Endodermal cell (in vitro differentiated cells): ENCODE measurements at regions not wholly inside any gene's neighbourhood (a gene's known extent, or its start where the extent isn't known, plus 50 kb on each side); places are given as distances from the start of the nearest gene placed in this dataset.

Source experiments
- DNase-seq: peaks from one replicate; pipeline ENCODE4 v3.0.0-alpha.2; 2017
- H3K27ac ChIP-seq: 2 replicates; pipeline ENCODE4 v1.5.1; 2013; ENCODE audit warnings: mild to moderate bottlenecking, low read depth, low read length, moderate library complexity
- H3K27me3 ChIP-seq: 2 replicates; pipeline ENCODE4 v1.6.1; 2013; ENCODE audit warnings: mild to moderate bottlenecking, low read length, moderate library complexity; ENCODE audit not compliant: insufficient read depth, control insufficient read depth, poor library complexity, severe bottlenecking
- H3K36me3 ChIP-seq: 2 replicates; pipeline ENCODE4 v1.7.0; 2013; ENCODE audit warnings: mild to moderate bottlenecking, low read length, moderate library complexity; ENCODE audit not compliant: control insufficient read depth, insufficient read depth
- H3K4me1 ChIP-seq: one replicate; pipeline ENCODE4 v1.7.0; 2013; ENCODE audit warnings: low read length; ENCODE audit not compliant: control insufficient read depth, insufficient read depth
- H3K4me3 ChIP-seq: 2 replicates; pipeline ENCODE4 v1.5.1; 2013; ENCODE audit warnings: mild to moderate bottlenecking, low read length, moderate library complexity
- H3K9ac ChIP-seq: 2 replicates; pipeline ENCODE4 v1.6.1; 2013; ENCODE audit warnings: mild to moderate bottlenecking, low read length, moderate library complexity; ENCODE audit not compliant: poor library complexity, severe bottlenecking; ENCODE audit errors: extremely low read depth
- H3K9me3 ChIP-seq: 2 replicates; pipeline ENCODE4 v1.6.1; 2013; ENCODE audit warnings: mild to moderate bottlenecking, low read length, moderate library complexity; ENCODE audit not compliant: control insufficient read depth
- H3K27ac Mint-ChIP-seq: 2 replicates; pipeline ENCODE4 v1.8.0; 2020; ENCODE audit warnings: mixed read lengths
- H3K27me3 Mint-ChIP-seq: 2 replicates; pipeline ENCODE4 v1.8.0; 2021; ENCODE audit warnings: mild to moderate bottlenecking, mixed read lengths; ENCODE audit not compliant: insufficient read depth
- H3K36me3 Mint-ChIP-seq: 2 replicates; pipeline ENCODE4 v1.8.0; 2020; ENCODE audit warnings: low read depth, mixed read lengths
- H3K4me1 Mint-ChIP-seq: 2 replicates; pipeline ENCODE4 v1.8.0; 2020; ENCODE audit warnings: mixed read lengths
- H3K4me3 Mint-ChIP-seq: 2 replicates; pipeline ENCODE4 v1.8.0; 2020; ENCODE audit warnings: mild to moderate bottlenecking, moderate library complexity, mixed read lengths
- H3K9me3 Mint-ChIP-seq: 2 replicates; pipeline ENCODE4 v1.8.0; 2020; ENCODE audit warnings: mild to moderate bottlenecking, mixed read lengths
- WGBS, 2 experiments: methylation state at CpG; one replicate each; pipeline versions ENCODE4 v1.1.5 to v1.1.7; 2013; ENCODE audit warnings: missing lambda C conversion rate in 2 of 2, mixed read lengths in 1 of 2; ENCODE audit not compliant: insufficient coverage in 1 of 2, insufficient read length in 1 of 2; 5-methylcytosine and 5-hydroxymethylcytosine counted together
- TF ChIP-seq, protein P1 (sequence below): fragments of 200-600 bp; sonication (generic); conservative IDR thresholded peaks from 2 replicates; pipeline ENCODE4 v1.5.0; 2021; ENCODE audit warnings: antibody characterized with exemption, mild to moderate bottlenecking

DNA sequence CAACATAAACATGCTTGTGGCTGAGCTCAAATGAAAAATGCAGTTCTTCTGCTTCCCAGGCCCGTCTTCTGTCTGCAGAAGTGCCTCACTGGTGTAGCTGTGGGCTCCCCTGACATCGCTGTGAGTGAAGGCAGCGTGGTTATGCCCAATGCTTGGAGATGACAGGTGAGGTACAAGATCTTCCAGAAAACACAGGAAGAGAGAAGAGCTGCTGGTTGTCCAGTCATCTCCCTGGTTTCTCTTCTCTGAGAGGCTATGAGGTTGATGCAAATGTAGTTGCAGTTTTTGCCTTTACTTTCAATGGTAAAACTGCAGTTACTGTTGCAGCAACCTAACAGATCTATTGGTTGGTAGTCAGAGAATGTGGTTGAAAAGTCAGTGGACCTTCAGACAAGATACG, 223.6 kb downstream of the GATA3 start:
- 91 to 100% methylated on average over 2 to 4 of the region's 4 CpGs for WGBS, 2 experiments
- no peaks in the 10 kb centered on the region for H3K36me3 ChIP-seq
- peaks cover 9% of the 10 kb centered on the region for H3K27me3 ChIP-seq
- H3K9me3 ChIP-seq, result no peaks in the 10 kb centered on the region
- H3K4me1 ChIP-seq, result peaks cover 9% of the 10 kb centered on the region
- Mint-ChIP-seq H3K4me3 (no peak overlapping the region), H3K27ac (no peak overlapping the region), H3K9me3 (no peaks in the 10 kb centered on the region), H3K27me3 (peaks cover 18% of the 10 kb centered on the region), H3K4me1 (peaks cover 30% of the 10 kb centered on the region), H3K36me3 (no peaks in the 10 kb centered on the region)
- TF ChIP-seq, protein P1, sequence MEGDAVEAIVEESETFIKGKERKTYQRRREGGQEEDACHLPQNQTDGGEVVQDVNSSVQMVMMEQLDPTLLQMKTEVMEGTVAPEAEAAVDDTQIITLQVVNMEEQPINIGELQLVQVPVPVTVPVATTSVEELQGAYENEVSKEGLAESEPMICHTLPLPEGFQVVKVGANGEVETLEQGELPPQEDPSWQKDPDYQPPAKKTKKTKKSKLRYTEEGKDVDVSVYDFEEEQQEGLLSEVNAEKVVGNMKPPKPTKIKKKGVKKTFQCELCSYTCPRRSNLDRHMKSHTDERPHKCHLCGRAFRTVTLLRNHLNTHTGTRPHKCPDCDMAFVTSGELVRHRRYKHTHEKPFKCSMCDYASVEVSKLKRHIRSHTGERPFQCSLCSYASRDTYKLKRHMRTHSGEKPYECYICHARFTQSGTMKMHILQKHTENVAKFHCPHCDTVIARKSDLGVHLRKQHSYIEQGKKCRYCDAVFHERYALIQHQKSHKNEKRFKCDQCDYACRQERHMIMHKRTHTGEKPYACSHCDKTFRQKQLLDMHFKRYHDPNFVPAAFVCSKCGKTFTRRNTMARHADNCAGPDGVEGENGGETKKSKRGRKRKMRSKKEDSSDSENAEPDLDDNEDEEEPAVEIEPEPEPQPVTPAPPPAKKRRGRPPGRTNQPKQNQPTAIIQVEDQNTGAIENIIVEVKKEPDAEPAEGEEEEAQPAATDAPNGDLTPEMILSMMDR, result no peak
- DNase-seq, result no peak
- no peak overlapping the region for H3K4me3 ChIP-seq
- no peak overlapping the region for H3K9ac ChIP-seq
- no peak overlapping the region for H3K27ac ChIP-seq

DNA sequence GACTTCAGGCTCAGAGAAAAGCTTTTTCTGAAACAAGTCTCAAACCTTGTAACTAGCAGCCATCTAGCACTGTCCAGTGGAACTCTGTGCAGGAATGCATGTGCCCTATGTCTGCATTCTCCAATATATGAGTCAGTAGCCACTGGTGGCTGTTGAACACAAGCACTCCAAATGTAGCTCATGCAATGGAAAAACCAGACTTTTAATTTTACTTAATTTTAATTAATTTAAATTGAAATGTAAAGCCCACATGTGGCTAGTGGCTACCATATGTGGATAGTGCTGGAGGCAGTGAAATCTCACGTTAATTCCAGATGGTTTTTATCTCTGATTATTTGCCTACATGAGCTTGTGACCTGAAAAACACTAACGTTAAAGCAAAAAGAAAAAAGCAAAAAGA, 225.1 kb downstream of the GATA3 start:
- no peak for DNase-seq
- peaks cover 13% of the 10 kb centered on the region for H3K27me3 Mint-ChIP-seq
- TF ChIP-seq, protein P1, result no peak

DNA sequence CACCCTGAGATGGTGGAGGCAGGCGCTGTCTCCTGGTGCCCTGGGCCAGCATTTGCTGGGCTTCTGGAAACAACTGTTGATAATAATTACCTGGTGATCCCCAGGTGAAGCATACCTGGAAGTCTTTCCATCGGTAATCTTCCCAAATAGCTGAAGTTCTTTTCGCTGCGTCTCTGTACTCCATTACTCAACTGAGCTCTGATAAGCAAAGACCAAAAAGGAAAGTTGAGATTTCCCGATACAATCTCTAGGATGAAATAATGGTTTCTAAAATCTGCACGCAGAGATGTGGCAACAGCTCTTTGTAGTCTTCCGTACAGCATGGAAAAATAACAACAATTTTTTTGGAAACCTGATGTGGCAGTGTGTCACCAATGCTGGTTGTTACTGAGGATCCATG, 226.5 kb downstream of the GATA3 start:
- Histone ChIP-seq H3K9ac (no peak overlapping the region), H3K9me3 (no peaks in the 10 kb centered on the region), H3K27ac (no peak overlapping the region), H3K27me3 (no peaks in the 10 kb centered on the region), H3K36me3 (no peaks in the 10 kb centered on the region), H3K4me1 (peaks cover 4% of the 10 kb centered on the region), H3K4me3 (no peak overlapping the region)
- Mint-ChIP-seq H3K4me3 (no peak overlapping the region), H3K9me3 (no peaks in the 10 kb centered on the region), H3K27ac (no peak overlapping the region), H3K27me3 (peaks cover 8% of the 10 kb centered on the region), H3K36me3 (no peaks in the 10 kb centered on the region), H3K4me1 (peaks cover 21% of the 10 kb centered on the region)
- no peak for DNase-seq
- TF ChIP-seq, protein P1, result no peak
- WGBS, 2 experiments, result 96% methylated on average over 4 to 7 of the region's 7 CpGs

More for the DNA sequence above, 225.1 kb downstream of the GATA3 start:
- H3K9ac ChIP-seq, result no peak overlapping the region
- H3K4me3 ChIP-seq, result no peak overlapping the region
- no peaks in the 10 kb centered on the region for H3K9me3 ChIP-seq
- H3K36me3 ChIP-seq, result no peaks in the 10 kb centered on the region
- Mint-ChIP-seq H3K4me1 (peaks cover 21% of the 10 kb centered on the region), H3K9me3 (no peaks in the 10 kb centered on the region), H3K4me3 (no peak overlapping the region), H3K27ac (no peak overlapping the region), H3K36me3 (no peaks in the 10 kb centered on the region)
- H3K27ac ChIP-seq, result no peak overlapping the region
- H3K27me3 ChIP-seq, result peaks cover 6% of the 10 kb centered on the region
- WGBS, 2 experiments, result 92 to 100% methylated on average over 2 of the region's 2 CpGs
- peaks cover 4% of the 10 kb centered on the region for H3K4me1 ChIP-seq
